H1 (cell line): ENCODE measurements at regions not wholly inside any gene's neighbourhood (a gene's known extent, or its start where the extent isn't known, plus 50 kb on each side); places are given as distances from the start of the nearest gene placed in this dataset.

Experiments used
- CTCF ChIA-PET: fragments of 300-600 bp; sonication (Branson Sonifier 250); formaldehyde crosslinking; loops from one replicate; lab custom pipeline; 2021; ENCODE audit not compliant: partially characterized antibody; lab: Charles Lee
- POLR2A ChIA-PET: fragments of 300-600 bp; sonication (Branson Sonifier 250); formaldehyde crosslinking; loops from one replicate; lab custom pipeline; 2021; ENCODE audit warnings: inconsistent platforms; ENCODE audit not compliant: partially characterized antibody; lab: Charles Lee
- DNase-seq, 2 experiments: peaks; one replicate each; pipeline versions ENCODE4 v3.0.0 to v3.0.0-alpha.2; 2010 to 2022; ENCODE audit warnings: low spot score in 2 of 2, low read depth in 1 of 2, mixed read lengths in 1 of 2
- FAIRE-seq: peaks from 2 replicates; lab custom pipeline; 2011; peaks lifted over from hg19 to GRCh38; lab: Jason Lieb, UNC
- H2AFZ ChIP-seq: 2 replicates; pipeline ENCODE4 v1.8.1; 2012; ENCODE audit warnings: low read length, inconsistent platforms
- H2AK5ac ChIP-seq: 2 replicates; pipeline ENCODE4 v1.6.1; 2013; ENCODE audit warnings: low read depth, low read length
- H2BK120ac ChIP-seq: replicated peaks from 2 replicates; pipeline ENCODE3; 2013; ENCODE audit warnings: low read depth, low read length, inconsistent platforms
- H2BK12ac ChIP-seq: 2 replicates; pipeline ENCODE4 v1.6.1; 2013; ENCODE audit warnings: low read depth, low read length
- H2BK15ac ChIP-seq: 2 replicates; pipeline ENCODE4 v1.6.1; 2013; ENCODE audit warnings: low read length
- H2BK20ac ChIP-seq: 2 replicates; pipeline ENCODE4 v1.6.1; 2013; ENCODE audit warnings: low read length
- H2BK5ac ChIP-seq: 2 replicates; pipeline ENCODE4 v1.6.1; 2013; ENCODE audit warnings: low read depth, low read length
- H3K14ac ChIP-seq: 2 replicates; pipeline ENCODE4 v1.6.1; 2013; ENCODE audit warnings: inconsistent platforms; ENCODE audit not compliant: insufficient read length
- H3K18ac ChIP-seq: 2 replicates; pipeline ENCODE4 v1.6.1; 2013; ENCODE audit warnings: low read length; ENCODE audit errors: extremely low read depth
- H3K23ac ChIP-seq: 2 replicates; pipeline ENCODE4 v1.6.1; 2013; ENCODE audit warnings: inconsistent platforms; ENCODE audit not compliant: insufficient read length
- H3K23me2 ChIP-seq: 2 replicates; pipeline ENCODE4 v1.6.1; 2013; ENCODE audit warnings: low read depth, low read length
- H3K27ac ChIP-seq: 2 replicates; pipeline ENCODE4 v1.6.1; 2011; ENCODE audit warnings: low read depth, low read length, inconsistent platforms
- H3K27me3 ChIP-seq, 4 experiments: replicated peaks in 1 of 4; 1 replicate in 1 of 4; 2 replicates in 3 of 4; pipeline versions ENCODE4 v1.6.1 to v1.8.1; 2011 to 2013; ENCODE audit warnings: low read length in 3 of 4, mild to moderate bottlenecking in 3 of 4, inconsistent platforms in 2 of 4, mixed read lengths in 2 of 4, moderate library complexity in 1 of 4; ENCODE audit not compliant: control insufficient read depth in 3 of 4, insufficient read depth in 3 of 4; ENCODE audit errors: extremely low read depth in 1 of 4
- H3K36me3 ChIP-seq, 4 experiments: 2 replicates each; pipeline versions ENCODE4 v1.6.1 to v1.8.1; 2011 to 2013; ENCODE audit warnings: mild to moderate bottlenecking in 4 of 4, low read length in 3 of 4, moderate library complexity in 2 of 4, control low read depth in 1 of 4, inconsistent platforms in 1 of 4; ENCODE audit not compliant: insufficient read depth in 4 of 4, control insufficient read depth in 2 of 4
- H3K4ac ChIP-seq: replicated peaks from 2 replicates; pipeline ENCODE3; 2013; ENCODE audit warnings: low read length, low read depth, mixed read lengths, inconsistent platforms; ENCODE audit not compliant: insufficient read length
- H3K4me1 ChIP-seq, 4 experiments: replicated peaks in 1 of 4; 1 replicate in 1 of 4; 2 replicates in 3 of 4; pipeline versions ENCODE4 v1.6.1 to v1.8.1; 2011 to 2013; ENCODE audit warnings: low read length in 3 of 4, inconsistent platforms in 2 of 4, mixed read lengths in 1 of 4; ENCODE audit not compliant: insufficient read depth in 4 of 4, control insufficient read depth in 3 of 4
- H3K4me2 ChIP-seq, 2 experiments: 2 replicates each; pipeline versions ENCODE4 v1.6.1 to v1.8.1; 2011 to 2013; ENCODE audit warnings: low read depth in 2 of 2, low read length in 2 of 2, control low read depth in 1 of 2, inconsistent platforms in 1 of 2, mild to moderate bottlenecking in 1 of 2; ENCODE audit not compliant: insufficient read depth in 1 of 2
- H3K4me3 ChIP-seq, 4 experiments: fragments of 200-600, 300-600 bp in 1 of 4; sonication (generic), shearing (Covaris generic), sonication (Bioruptor Twin) in 1 of 4; 2 replicates each; pipeline versions ENCODE4 v1.5.1 to v1.8.1; 2011 to 2016; ENCODE audit warnings: low read length in 4 of 4, low read depth in 3 of 4, control low read depth in 2 of 4, inconsistent platforms in 2 of 4, mild to moderate bottlenecking in 2 of 4, mixed read lengths in 1 of 4, moderate library complexity in 1 of 4; ENCODE audit not compliant: insufficient read depth in 2 of 4; ENCODE audit errors: extremely low read depth in 1 of 4
- H3K56ac ChIP-seq: replicated peaks from 2 replicates; pipeline ENCODE3; 2013; ENCODE audit warnings: low read depth, mild to moderate bottlenecking, mixed read lengths, low read length, inconsistent platforms; ENCODE audit not compliant: insufficient read length
- H3K79me1 ChIP-seq: 2 replicates; pipeline ENCODE4 v1.6.1; 2013; ENCODE audit warnings: low read depth, low read length, control low read depth
- H3K79me2 ChIP-seq, 2 experiments: 2 replicates each; pipeline versions ENCODE4 v1.6.1 to v1.8.1; 2012 to 2013; ENCODE audit warnings: low read length in 2 of 2, mild to moderate bottlenecking in 2 of 2, inconsistent platforms in 1 of 2; ENCODE audit not compliant: insufficient read depth in 2 of 2, control insufficient read depth in 1 of 2
- H3K9ac ChIP-seq, 4 experiments: replicated peaks in 1 of 4; 1 replicate in 1 of 4; 2 replicates in 3 of 4; pipeline versions ENCODE4 v1.6.1 to v1.8.1; 2011 to 2013; ENCODE audit warnings: low read depth in 3 of 4, low read length in 3 of 4, control low read depth in 2 of 4, mild to moderate bottlenecking in 2 of 4, moderate library complexity in 2 of 4, inconsistent platforms in 1 of 4; ENCODE audit errors: extremely low read depth in 1 of 4
- H3K9me3 ChIP-seq, 2 experiments: 2 replicates each; pipeline versions ENCODE4 v1.6.1 to v1.8.1; 2012 to 2013; ENCODE audit warnings: mild to moderate bottlenecking in 2 of 2, moderate library complexity in 2 of 2, control low read depth in 1 of 2, inconsistent platforms in 1 of 2, low read depth in 1 of 2, low read length in 1 of 2, mixed read lengths in 1 of 2; ENCODE audit not compliant: insufficient read depth in 2 of 2
- H4K20me1 ChIP-seq, 2 experiments: replicated peaks in 1 of 2; 2 replicates each; pipeline versions ENCODE3 to v1.8.1; 2011 to 2013; ENCODE audit warnings: inconsistent platforms in 2 of 2, low read length in 2 of 2, mild to moderate bottlenecking in 1 of 2; ENCODE audit not compliant: insufficient read depth in 2 of 2, control insufficient read depth in 1 of 2
- H4K5ac ChIP-seq: 2 replicates; pipeline ENCODE4 v1.6.1; 2013; ENCODE audit warnings: low read length, low read depth, mixed read lengths, inconsistent platforms; ENCODE audit not compliant: insufficient read length
- H4K8ac ChIP-seq: 2 replicates; pipeline ENCODE4 v1.8.0; 2013; ENCODE audit warnings: mild to moderate bottlenecking, moderate library complexity, low read length, inconsistent platforms; ENCODE audit not compliant: insufficient read depth; ENCODE audit errors: extremely low read depth
- H4K91ac ChIP-seq: replicated peaks from 2 replicates; pipeline ENCODE3; 2013; ENCODE audit warnings: low read length, mixed read lengths, inconsistent platforms; ENCODE audit not compliant: insufficient read length
- HDAC6 ChIP-seq: IDR thresholded peaks from one replicate; pipeline ENCODE4 v1.7.1; 2012; ENCODE audit warnings: low read depth, mild to moderate bottlenecking, inconsistent platforms, low read length, moderate library complexity
- RAD21 ChIP-seq, 2 experiments: IDR thresholded peaks in 1 of 2; conservative IDR thresholded peaks in 1 of 2; 2 replicates each; pipeline ENCODE4 v1.6.1; 2011; ENCODE audit warnings: low read depth in 2 of 2, low read length in 2 of 2, improper control_type of control experiment in 1 of 2, inconsistent platforms in 1 of 2, mild to moderate bottlenecking in 1 of 2, moderate library complexity in 1 of 2
- SUZ12 ChIP-seq: fragments of 200-600 bp; sonication (generic); IDR thresholded peaks from 2 replicates; pipeline ENCODE4 v1.6.1; 2012; ENCODE audit warnings: mild to moderate bottlenecking, inconsistent platforms, low read length, moderate library complexity, mixed read lengths
- WGBS, 2 experiments: shearing (Covaris generic) in 1 of 2; methylation state at CpG; one replicate each; pipeline versions ENCODE4 v1.1.6 to v1.1.7; 2013 to 2015; ENCODE audit warnings: low lambda C conversion rate in 2 of 2, mixed read lengths in 2 of 2, inconsistent platforms in 1 of 2, low coverage in 1 of 2, missing lambda C conversion rate in 1 of 2; ENCODE audit not compliant: insufficient replicate concordance in 2 of 2, insufficient coverage in 1 of 2, insufficient read length in 1 of 2; ENCODE audit errors: extremely low coverage in 1 of 2, missing lambda C conversion rate in 1 of 2; 5-methylcytosine and 5-hydroxymethylcytosine counted together

DNA sequence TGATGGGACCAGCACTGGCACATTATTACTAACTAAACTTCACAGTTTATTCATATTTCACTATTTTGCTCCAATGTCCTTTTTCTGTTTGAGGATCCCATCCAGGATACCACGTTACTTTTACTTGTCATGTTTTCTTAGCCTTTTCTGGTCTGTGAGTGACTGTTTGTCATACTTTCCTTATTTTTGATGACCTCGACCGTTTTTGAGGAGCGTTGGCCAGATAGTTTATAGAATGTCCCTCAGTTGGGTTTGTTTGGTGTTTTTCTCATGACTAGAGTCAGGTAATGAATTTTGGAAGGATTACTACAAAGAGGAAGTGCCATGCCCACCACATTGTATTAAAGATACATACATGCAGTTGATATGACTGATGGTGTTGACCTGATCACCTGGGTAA is 199.4 kb upstream of the CCND2 start:
- DNase-seq: no peak
- TF ChIP-seq SUZ12 (no peak), HDAC6 (no peak), RAD21 (IDR thresholded peaks at IDR 0.05 in 1 of 2, conservative IDR thresholded peaks at IDR 0.05 in 1 of 2; ENCODE audit: low read depth in 2 of 2, low read length in 2 of 2) (no peak)
- TF ChIP-seq, all 59 proteins: peak for 0
- Histone ChIP-seq H3K56ac (no peak overlapping the region), H3K23me2 (no peaks in the 10 kb centered on the region), H3K18ac (no peak overlapping the region), H2BK12ac (no peak overlapping the region), H3K4ac (no peak overlapping the region), H4K5ac (no peak overlapping the region), H3K36me3 (no peaks in the 10 kb centered on the region), H2BK15ac (no peak overlapping the region), H2BK20ac (no peak overlapping the region), H2BK5ac (no peak overlapping the region), H3K23ac (no peak overlapping the region), H3K79me1 (no peaks in the 10 kb centered on the region), H3K27ac (no peak overlapping the region), H3K4me3 (no peak overlapping the region), H4K91ac (no peak overlapping the region), H3K79me2 (no peaks in the 10 kb centered on the region), H4K8ac (no peak overlapping the region), H3K4me2 (no peak overlapping the region), H4K20me1 (no peaks in the 10 kb centered on the region), H2AK5ac (no peak overlapping the region), H3K27me3 (no peaks in the 10 kb centered on the region), H2AFZ (no peak overlapping the region), H3K9me3 (no peaks in the 10 kb centered on the region; a peak in 1 of 4 replicates), H3K14ac (no peak overlapping the region), H3K9ac (no peak overlapping the region), H3K4me1 (no peaks in the 10 kb centered on the region), H2BK120ac (no peak overlapping the region)
- no peak for FAIRE-seq
- ChIA-PET POLR2A (no interaction called here), CTCF (interaction anchor here (0.9 kb wide), 1 partner anchor 173 kb away, joined by 3 read pairs; no protein-coding TSS in a partner anchor)
- WGBS, 2 experiments: 91% methylated on average over 4 of the region's 4 CpGs; no CpG with 5 or more reads in 1 of the 2 experiments
